ENCODE measurements at regions not wholly inside any gene's neighbourhood (a gene's known extent, or its start where the extent isn't known, plus 50 kb on each side); places are given as distances from the start of the nearest gene placed in this dataset.

DNA sequence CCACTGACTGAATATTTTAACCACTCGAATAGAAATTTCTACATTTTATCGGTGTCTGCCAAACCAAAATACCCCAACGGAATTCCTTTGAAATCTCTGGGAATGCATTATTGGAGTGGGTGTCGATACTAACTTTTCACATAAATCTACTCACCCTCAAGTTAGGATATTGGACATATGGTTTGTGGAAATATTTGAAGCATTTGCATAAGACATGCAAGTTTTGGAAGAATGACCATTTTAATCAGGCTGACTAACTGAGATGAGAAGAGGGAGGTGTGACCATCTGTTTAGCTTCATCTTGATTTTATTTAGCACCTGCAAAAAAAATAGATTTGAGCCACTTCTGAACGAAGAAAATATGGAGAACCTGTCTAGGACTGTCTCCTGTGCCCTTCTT, 61.2 kb downstream of the KLF6 start:
- H3K4me1 Mint-ChIP-seq: peaks cover 0 to 3% (median under 1%) of the 10 kb centered on the region in 4 donors
- POLR2A ChIA-PET: no interaction called here
- no peak overlapping the region for H3K4me3 Mint-ChIP-seq
- peaks cover 0 to 10% (median 2%) of the 10 kb centered on the region in 5 donors for H3K27me3 Mint-ChIP-seq
- DNase-seq (no peak), ATAC-seq (no peak)
- no peak overlapping the region for H3K27ac Mint-ChIP-seq
- no peaks in the 10 kb centered on the region for H3K36me3 Mint-ChIP-seq
- peaks cover 0 to 2% (median 0%) of the 10 kb centered on the region in 9 donors for H3K9me3 Mint-ChIP-seq

DNA sequence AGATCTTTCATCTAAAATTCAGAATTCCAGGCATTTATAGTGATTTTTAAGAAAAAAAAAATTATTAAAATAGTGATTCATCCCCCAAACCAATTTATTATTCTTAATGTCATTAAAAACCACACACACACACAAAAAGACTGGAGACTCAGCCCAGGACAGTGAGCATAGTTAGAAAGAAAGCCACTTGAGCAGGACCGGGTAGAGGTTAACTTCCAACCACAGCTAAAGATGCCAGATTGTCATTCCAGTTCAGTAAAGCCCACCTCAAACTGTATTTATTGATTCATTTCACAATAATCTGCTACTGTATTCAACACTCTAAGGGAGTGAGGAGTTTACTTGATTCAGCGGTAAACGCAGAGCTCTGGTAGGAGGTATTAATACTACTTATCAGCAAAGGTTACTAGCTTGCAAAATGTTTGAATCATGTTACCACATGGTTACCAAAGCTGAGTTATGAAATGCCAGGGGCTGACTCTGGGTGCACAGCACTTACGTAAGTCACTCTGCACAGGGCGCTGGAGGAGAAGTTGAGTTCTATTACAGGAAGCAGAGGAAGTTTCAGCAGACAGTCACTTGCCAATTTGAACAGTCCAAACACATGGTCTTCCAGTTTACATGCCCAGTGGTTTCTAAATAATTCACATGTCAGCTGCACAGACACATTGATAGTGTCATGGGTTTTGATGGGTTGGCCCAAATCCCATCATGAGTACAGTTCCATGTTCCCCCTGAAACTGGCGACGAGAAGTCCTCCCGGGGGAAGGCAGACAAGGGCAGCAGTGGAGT, 64.6 kb downstream of the KLF6 start:
- Mint-ChIP-seq H3K4me3 (no peak overlapping the region), H3K27ac (peak overlapping the region in 1 of 10 donors; percentile 11), H3K36me3 (no peaks in the 10 kb centered on the region), H3K9me3 (no peaks in the 10 kb centered on the region), H3K27me3 (peaks cover 0 to 6% (median 0%) of the 10 kb centered on the region in 5 donors), H3K4me1 (peaks cover 0 to 3% (median under 1%) of the 10 kb centered on the region in 4 donors)
- POLR2A ChIA-PET: no interaction called here
- ATAC-seq (no peak), DNase-seq (no peak)

DNA sequence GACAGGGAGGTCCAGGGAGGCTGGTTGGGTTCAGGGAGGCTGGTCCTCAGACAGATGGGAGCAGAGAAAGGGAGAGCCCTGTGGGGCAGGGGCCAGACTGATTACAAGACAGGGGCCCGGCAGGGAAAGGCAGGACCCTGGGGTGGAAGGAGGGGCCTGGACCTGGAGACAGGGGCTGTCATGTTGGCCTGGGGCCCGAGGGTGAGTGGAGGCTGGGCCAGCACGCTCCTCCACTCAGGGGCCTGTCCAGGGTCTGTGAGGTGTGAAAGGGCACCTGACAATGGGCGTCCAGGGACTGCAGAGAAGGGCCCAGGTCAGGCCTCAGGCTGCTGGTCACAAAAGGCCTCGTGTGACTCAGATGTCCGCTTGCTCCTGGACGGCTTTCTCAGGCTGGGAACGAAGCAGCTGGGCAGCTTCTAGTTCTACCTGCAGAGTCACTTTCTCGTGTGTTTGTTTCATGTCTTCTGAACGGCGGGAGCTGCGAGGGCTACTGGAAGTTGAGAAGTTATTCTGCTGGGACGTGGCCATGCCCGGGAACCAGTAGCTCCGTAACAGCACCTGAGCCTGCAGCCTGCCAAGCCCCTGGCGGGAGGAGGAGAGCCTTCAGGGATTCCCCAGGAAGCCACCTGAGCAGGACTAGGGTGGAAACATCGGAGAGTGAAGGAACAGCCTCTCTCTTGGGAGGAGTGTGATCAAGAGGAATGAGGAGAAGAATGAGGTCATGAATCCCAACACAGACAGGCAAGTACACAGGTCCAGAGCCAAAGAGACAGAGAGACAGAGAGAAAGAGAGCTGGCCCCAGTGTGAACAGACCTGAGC, 65.8 kb downstream of the KLF6 start:
- DNase-seq (no peak), ATAC-seq (no peak)
- Mint-ChIP-seq H3K4me1 (peaks cover 0 to 3% (median under 1%) of the 10 kb centered on the region in 4 donors), H3K27me3 (peaks cover 0 to 6% (median 0%) of the 10 kb centered on the region in 5 donors), H3K4me3 (peak overlapping the region in 1 of 10 donors; percentile 7), H3K9me3 (no peaks in the 10 kb centered on the region), H3K27ac (no peak overlapping the region), H3K36me3 (no peaks in the 10 kb centered on the region)
- POLR2A ChIA-PET: no interaction called here

DNA sequence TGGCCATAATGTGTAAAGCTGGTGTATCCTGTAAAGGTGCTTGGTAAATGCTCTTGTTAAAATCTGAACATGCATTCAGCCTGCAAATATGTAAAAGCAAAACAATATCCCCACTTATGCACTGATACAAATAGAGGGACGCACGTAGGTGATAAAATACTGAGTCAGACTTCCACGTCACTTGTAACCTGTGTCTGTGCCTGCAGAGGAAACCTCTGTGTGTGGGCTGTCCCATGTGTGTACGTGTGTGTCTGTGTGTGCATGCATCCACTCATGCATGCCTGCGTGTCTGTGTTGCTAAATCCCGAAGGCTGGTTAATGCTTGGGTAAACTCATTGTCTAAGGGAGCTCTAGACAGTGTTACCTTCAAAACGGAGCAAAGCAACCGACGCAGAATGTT, 68.9 kb downstream of the KLF6 start:
- Mint-ChIP-seq H3K27ac (no peak overlapping the region), H3K9me3 (peaks cover 2 to 24% (median 13%) of the 10 kb centered on the region in 9 donors)

DNA sequence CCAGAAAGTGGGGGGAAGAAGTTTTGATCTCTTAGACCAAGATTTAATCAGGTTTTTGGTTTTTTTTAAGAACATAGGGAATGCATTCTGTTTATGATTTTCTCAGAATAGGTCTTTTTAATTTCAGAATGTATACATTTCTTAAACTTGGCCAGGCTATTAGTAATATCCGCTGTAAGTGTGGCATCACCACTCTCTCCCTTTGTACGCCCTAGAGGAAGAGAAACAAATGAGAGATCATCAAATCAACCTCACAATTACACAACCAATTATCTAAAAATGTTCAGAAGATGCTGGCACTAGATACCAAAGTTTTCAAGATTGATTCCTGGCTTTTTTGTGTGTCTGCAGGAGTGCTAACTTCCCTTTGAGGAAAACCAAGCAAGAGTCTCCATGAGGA, 70.0 kb downstream of the KLF6 start:
- Mint-ChIP-seq H3K9me3 (peaks cover 2 to 26% (median 14%) of the 10 kb centered on the region in 9 donors), H3K27ac (no peak overlapping the region), H3K4me1 (peaks cover 0 to 2% (median 0%) of the 10 kb centered on the region in 4 donors), H3K36me3 (peaks cover 0 to 22% (median 8%) of the 10 kb centered on the region in 3 donors), H3K4me3 (no peak overlapping the region), H3K27me3 (peaks cover 0 to 6% (median 0%) of the 10 kb centered on the region in 5 donors)
- DNase-seq: no peak
- ATAC-seq: no peak
- POLR2A ChIA-PET: interaction anchor here (0.7 kb wide), 1 partner anchor 606 kb away, joined by 3 read pairs; no protein-coding TSS in a partner anchor

More for the DNA sequence above, 68.9 kb downstream of the KLF6 start:
- peaks cover 0 to 3% (median under 1%) of the 10 kb centered on the region in 4 donors for H3K4me1 Mint-ChIP-seq
- POLR2A ChIA-PET: no interaction called here
- H3K27me3 Mint-ChIP-seq: peaks cover 0 to 6% (median 0%) of the 10 kb centered on the region in 5 donors
- no peak overlapping the region for H3K4me3 Mint-ChIP-seq
- ATAC-seq: no peak
- no peak for DNase-seq
- peaks cover 0 to 19% (median 8%) of the 10 kb centered on the region in 3 donors for H3K36me3 Mint-ChIP-seq

DNA sequence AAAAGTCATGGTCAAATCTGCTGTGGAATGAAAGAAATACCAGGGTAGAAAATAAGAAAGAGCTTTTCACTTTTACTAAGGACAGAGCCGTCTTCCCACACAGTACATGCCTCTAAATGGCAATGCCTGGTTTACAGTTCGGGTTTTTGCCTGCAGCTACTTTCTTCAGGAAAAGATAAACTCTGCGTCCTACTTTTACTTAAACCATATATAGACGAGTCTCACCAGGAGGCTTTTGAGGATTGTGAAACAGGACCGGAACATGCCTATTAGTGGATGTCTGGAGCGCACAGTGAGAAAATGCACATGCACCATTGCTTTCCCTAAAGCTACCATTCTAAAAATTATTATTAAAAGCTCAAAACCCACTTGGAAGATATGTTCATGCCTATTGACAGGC, 70.5 kb downstream of the KLF6 start:
- ATAC-seq (no peak), DNase-seq (no peak)
- peaks cover 0 to 6% (median 0%) of the 10 kb centered on the region in 5 donors for H3K27me3 Mint-ChIP-seq
- no peak overlapping the region for H3K4me3 Mint-ChIP-seq
- peaks cover 0 to 2% (median 0%) of the 10 kb centered on the region in 4 donors for H3K4me1 Mint-ChIP-seq
- POLR2A ChIA-PET: interaction anchor here (0.7 kb wide), 1 partner anchor 606 kb away, joined by 3 read pairs; no protein-coding TSS in a partner anchor
- no peak overlapping the region for H3K27ac Mint-ChIP-seq
- peaks cover 2 to 26% (median 14%) of the 10 kb centered on the region in 9 donors for H3K9me3 Mint-ChIP-seq
- peaks cover 0 to 22% (median 8%) of the 10 kb centered on the region in 3 donors for H3K36me3 Mint-ChIP-seq

DNA sequence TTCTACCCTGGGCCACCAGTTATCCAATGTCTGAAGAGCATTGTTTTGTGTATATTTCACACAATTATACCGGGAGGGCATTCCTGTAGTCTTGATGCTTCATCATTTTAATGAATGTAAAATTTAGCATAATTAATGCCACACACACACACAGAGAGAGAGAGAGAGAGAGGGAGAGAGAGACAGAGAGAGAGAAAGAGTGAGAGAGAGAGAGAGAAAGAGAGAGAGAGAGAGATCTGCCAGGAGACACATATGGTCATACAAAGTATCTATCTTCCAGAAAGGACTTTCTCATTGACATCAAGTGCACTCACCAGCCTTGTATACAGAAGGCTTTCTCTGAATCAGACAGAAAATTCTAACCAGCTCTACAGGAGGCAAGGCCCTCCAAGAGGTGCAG, 72.3 kb downstream of the KLF6 start:
- Mint-ChIP-seq H3K4me3 (no peak overlapping the region), H3K36me3 (peaks cover 0 to 22% (median 8%) of the 10 kb centered on the region in 3 donors), H3K4me1 (no peaks in the 10 kb centered on the region), H3K9me3 (peaks cover 2 to 26% (median 14%) of the 10 kb centered on the region in 9 donors), H3K27me3 (peaks cover 0 to 5% (median 0%) of the 10 kb centered on the region in 5 donors), H3K27ac (peak overlapping the region in 1 of 10 donors; percentile 16)
- ATAC-seq (no peak), DNase-seq (no peak)
- POLR2A ChIA-PET: no interaction called here

DNA sequence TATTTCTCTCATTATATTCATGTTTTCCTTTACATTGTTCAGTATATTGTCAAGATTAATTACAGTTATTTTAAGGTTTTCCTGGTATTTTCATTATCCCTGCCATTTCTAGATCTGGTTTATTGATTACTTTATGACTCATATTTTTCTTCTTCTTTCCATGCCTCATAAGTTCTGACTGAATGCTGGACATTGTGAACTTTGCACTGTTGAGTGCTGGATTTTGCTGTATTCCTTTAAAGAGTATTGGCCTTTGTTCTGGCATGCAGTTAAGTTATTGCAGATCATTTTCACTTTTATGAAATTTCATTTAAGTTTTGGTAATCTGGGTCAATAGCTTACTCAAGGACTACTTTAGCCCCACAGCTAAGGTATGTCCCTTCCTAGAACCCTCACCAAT, 73.1 kb downstream of the KLF6 start:
- Mint-ChIP-seq H3K27ac (no peak overlapping the region), H3K36me3 (peaks cover 0 to 22% (median 8%) of the 10 kb centered on the region in 3 donors), H3K27me3 (peaks cover 0 to 4% (median 0%) of the 10 kb centered on the region in 5 donors), H3K4me3 (no peak overlapping the region), H3K4me1 (no peaks in the 10 kb centered on the region), H3K9me3 (peaks cover 2 to 26% (median 14%) of the 10 kb centered on the region in 9 donors)
- DNase-seq (no peak), ATAC-seq (no peak)
- POLR2A ChIA-PET: no interaction called here

DNA sequence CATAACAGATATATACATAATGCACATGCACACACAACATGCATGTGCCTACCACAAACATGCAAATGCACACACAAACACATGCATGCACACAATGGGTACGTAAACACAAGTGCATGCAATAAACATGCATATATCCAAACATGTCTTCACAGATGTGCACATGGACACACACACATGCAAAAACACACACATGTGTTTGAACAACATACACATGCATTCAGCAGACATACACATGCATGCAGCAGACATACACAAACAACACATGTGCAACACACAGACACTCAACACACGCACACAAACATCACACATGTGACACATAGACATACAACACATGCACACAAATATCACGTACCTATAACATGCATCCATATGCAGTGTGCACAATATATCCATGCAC, 74.2 kb downstream of the KLF6 start:
- DNase-seq (no peak), ATAC-seq (no peak)
- H3K36me3 Mint-ChIP-seq: peaks cover 0 to 22% (median 8%) of the 10 kb centered on the region in 3 donors
- no peak overlapping the region for H3K27ac Mint-ChIP-seq
- POLR2A ChIA-PET: no interaction called here
- H3K4me3 Mint-ChIP-seq: no peak overlapping the region
- H3K9me3 Mint-ChIP-seq: peaks cover 2 to 26% (median 14%) of the 10 kb centered on the region in 9 donors
- H3K27me3 Mint-ChIP-seq: no peaks in the 10 kb centered on the region
- no peaks in the 10 kb centered on the region for H3K4me1 Mint-ChIP-seq

DNA sequence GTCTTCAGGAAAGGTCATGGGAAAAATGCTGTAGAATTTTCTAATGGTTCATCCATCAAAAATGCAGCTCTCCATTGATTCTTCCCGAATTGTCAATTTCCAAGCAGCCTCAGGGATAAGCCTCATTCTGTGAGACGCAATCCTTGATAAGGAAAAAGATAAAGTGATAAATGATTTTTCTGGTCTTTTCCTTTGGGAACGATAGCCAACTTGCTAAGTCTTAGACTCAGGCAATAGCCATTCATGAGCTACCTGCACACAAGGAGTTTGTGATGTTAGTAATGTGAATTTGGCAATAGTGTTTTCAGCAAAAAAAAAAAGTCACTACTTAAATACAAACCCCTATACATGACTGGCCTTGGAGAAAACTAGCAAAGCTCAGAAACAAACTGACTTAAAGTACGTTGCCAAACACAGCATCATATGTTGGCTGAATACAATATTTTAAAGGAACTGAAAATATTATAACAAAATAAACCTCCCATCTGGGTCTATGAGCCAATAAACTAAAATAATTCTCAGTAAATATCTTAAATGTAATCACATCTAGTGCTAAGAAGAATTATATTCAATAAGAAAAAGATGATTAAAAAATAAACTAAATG, 75.5 kb downstream of the KLF6 start:
- H3K27me3 Mint-ChIP-seq: no peaks in the 10 kb centered on the region
- H3K4me3 Mint-ChIP-seq: no peak overlapping the region
- no peak for DNase-seq
- H3K9me3 Mint-ChIP-seq: peaks cover 2 to 26% (median 14%) of the 10 kb centered on the region in 9 donors
- no peak overlapping the region for H3K27ac Mint-ChIP-seq
- H3K36me3 Mint-ChIP-seq: peaks cover 0 to 22% (median 8%) of the 10 kb centered on the region in 3 donors
- POLR2A ChIA-PET: no interaction called here
- no peak for ATAC-seq
- H3K4me1 Mint-ChIP-seq: no peaks in the 10 kb centered on the region

DNA sequence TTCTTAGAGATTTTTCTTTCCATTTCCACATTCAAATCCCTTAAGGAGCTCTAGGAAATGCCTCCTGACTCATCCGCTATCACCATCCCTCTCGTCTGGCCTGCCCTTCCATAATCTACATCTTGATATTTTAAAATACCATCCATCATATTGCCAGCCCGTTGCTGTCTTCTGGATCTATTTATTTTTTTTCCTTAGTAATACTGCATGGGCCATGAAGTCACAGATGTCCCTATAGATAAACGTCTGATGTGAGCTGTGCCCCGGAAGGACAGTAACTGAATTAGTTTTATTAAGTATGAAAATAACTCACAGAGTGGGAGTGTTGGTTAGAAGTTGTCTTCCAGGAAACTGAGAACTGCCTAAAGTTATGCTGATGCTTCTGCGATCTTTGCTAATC, 76.2 kb downstream of the KLF6 start:
- no peak overlapping the region for H3K4me3 Mint-ChIP-seq
- no peaks in the 10 kb centered on the region for H3K27me3 Mint-ChIP-seq
- H3K36me3 Mint-ChIP-seq: peaks cover 0 to 22% (median 8%) of the 10 kb centered on the region in 3 donors
- H3K9me3 Mint-ChIP-seq: peaks cover 2 to 26% (median 14%) of the 10 kb centered on the region in 9 donors
- no peak overlapping the region for H3K27ac Mint-ChIP-seq
- no peak for ATAC-seq
- DNase-seq: no peak
- no peaks in the 10 kb centered on the region for H3K4me1 Mint-ChIP-seq
- POLR2A ChIA-PET: no interaction called here

DNA sequence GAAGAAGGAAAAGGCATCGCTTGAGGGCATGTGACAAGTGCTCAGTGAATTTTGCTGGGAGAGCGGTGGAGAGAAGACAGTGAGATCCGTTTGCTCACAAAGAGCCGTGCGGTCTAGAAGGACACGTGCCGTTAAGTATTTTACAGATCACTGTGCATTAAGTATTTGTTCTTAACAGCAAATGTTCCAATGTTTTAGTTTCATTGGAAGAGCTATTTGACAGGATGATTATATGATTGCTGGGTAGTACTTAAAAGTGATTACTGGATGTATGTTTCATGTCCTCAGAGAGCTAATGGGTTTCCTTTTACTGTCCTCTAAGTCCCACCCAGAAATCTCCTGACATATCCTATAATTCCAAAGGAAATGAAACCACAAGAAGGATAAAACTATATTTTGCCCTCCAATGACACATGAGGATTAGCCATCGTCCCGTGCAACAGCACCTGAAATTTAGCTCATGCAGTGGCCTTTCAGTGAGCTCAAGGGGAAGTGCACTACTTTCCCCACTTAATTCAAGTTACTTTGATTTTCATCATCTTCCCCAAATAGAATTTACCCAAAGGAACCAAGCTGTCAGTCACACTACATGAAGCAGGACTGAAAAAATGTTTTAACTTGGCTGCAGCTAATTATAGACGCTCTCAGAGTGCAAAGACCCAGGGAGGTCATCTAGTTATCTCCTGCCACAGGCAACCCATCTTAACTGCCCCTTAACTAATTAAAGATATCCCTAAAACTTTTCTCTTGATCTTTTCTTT, 80.3 kb downstream of the KLF6 start:
- no peak overlapping the region for H3K4me3 Mint-ChIP-seq
- H3K27me3 Mint-ChIP-seq: peaks cover 0 to 2% (median 0%) of the 10 kb centered on the region in 5 donors
- no peaks in the 10 kb centered on the region for H3K4me1 Mint-ChIP-seq
- H3K27ac Mint-ChIP-seq: no peak overlapping the region
- H3K9me3 Mint-ChIP-seq: no peaks in the 10 kb centered on the region
- POLR2A ChIA-PET: no interaction called here
- DNase-seq (no peak), ATAC-seq (no peak)
- H3K36me3 Mint-ChIP-seq: no peaks in the 10 kb centered on the region
